ENCODE measurements at regions not wholly inside any gene's neighbourhood (a gene's known extent, or its start where the extent isn't known, plus 50 kb on each side); places are given as distances from the start of the nearest gene placed in this dataset.
"Not testable (repeated sequence)": the region's sequence is repeated elsewhere in the genome, so short reads cannot be mapped to it uniquely, and the experiment has no call there.

DNA sequence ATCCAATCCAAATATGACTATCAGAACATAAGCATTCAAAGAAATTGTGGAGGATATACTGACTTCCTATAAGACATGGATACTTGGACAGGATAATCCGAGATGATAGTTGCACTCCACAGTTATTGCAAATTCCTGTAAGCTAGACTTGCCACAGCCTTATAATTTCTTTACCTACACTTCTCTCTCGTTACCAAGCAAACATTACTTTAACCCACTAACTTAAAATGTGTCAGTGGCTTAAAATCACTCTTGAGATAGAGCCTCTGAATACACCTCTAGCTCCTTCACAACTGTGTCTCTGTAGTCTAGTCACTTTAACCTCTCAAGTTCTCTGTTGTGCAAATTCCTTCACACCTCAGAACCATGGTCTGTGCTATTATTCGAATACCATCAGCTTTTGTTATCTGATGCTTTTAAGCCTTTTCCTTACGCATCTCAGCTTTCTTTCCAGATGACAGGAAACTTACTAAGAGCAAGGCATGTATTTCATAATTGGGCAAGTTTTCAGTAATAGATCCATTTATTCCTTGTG is 474.9 kb upstream of the MIR17HG start:
- no peaks in the 10 kb centered on the region for H3K9me3 ChIP-seq (ENCODE audit: control insufficient read depth, insufficient read depth, low read length)
- peaks cover 9% of the 10 kb centered on the region; the same call in 1 of the 2 replicates for H3K4me1 ChIP-seq (ENCODE audit: insufficient read depth, low read length)
- H3K9ac ChIP-seq (ENCODE audit: low read depth, low read length): no peak overlapping the region
- no peaks in the 10 kb centered on the region for H3K36me3 ChIP-seq (ENCODE audit: insufficient read depth, low read length)

DNA sequence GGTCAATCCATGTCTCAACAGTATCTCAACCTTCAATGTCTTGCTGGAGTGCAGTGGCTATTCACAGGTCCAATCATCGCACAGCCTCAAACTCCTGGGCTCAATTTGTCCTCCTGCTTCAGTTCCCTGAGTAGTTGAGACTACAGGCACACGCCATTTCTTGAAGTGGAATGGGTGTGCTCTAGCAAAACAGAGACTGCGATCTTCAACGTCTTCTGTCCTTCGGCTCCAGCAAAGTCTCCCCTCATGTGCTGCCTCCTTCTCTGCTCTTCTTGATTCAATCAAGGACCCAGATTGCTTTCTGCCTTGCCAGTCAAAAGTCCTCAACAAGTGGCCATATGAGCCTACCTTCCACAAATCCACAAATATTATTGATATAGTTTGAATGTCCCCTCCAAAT is 466.7 kb upstream of the MIR17HG start:
- no peaks in the 10 kb centered on the region for H3K4me1 ChIP-seq (ENCODE audit: insufficient read depth, low read length)
- no peaks in the 10 kb centered on the region for H3K36me3 ChIP-seq (ENCODE audit: insufficient read depth, low read length)
- no peak overlapping the region for H3K9ac ChIP-seq (ENCODE audit: low read depth, low read length)
- H3K9me3 ChIP-seq (ENCODE audit: control insufficient read depth, insufficient read depth, low read length): no peaks in the 10 kb centered on the region

DNA sequence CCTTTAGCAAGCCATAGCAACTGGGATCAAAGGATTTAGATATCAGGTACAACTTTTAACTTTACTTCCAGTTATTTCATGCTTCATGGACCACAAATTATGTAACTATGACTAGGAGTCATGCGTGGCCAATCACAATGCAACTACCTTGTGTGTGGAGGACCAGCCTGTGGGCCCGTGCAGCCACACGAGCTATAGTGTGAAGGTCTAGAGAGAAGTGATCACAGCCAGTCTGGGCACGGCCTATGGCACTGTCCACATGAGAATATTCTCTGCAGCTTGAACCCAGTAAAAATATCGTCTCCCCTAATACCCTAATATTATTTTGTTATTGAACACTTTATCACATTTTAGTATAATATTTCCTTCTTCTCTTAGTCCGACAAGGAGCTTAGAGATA is 464.9 kb upstream of the MIR17HG start:
- Histone ChIP-seq H3K36me3 (ENCODE audit: insufficient read depth, low read length) (no peaks in the 10 kb centered on the region), H3K9ac (ENCODE audit: low read depth, low read length) (no peak overlapping the region), H3K4me1 (ENCODE audit: insufficient read depth, low read length) (no peaks in the 10 kb centered on the region), H3K9me3 (ENCODE audit: control insufficient read depth, insufficient read depth, low read length) (no peaks in the 10 kb centered on the region)

DNA sequence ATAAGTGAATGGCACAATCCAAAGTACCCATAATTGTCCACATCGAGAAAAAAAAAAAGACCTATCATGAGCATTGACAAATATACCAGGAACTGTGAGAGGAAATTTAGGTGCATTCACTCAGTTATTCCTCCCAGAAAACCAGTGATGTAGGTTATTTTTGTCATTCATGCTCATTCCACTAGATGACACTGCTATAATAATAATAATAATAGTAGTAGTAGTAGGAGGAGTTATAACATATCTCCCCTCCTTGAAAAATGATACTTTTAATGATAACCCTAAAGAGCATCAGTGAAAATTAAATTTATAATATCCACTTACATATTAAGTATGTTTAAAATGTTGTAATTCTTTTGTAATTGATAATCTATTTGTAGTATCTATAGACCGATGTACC is 463.9 kb upstream of the MIR17HG start:
- Histone ChIP-seq H3K4me1 (ENCODE audit: insufficient read depth, low read length) (no peaks in the 10 kb centered on the region), H3K9ac (ENCODE audit: low read depth, low read length) (no peak overlapping the region)

DNA sequence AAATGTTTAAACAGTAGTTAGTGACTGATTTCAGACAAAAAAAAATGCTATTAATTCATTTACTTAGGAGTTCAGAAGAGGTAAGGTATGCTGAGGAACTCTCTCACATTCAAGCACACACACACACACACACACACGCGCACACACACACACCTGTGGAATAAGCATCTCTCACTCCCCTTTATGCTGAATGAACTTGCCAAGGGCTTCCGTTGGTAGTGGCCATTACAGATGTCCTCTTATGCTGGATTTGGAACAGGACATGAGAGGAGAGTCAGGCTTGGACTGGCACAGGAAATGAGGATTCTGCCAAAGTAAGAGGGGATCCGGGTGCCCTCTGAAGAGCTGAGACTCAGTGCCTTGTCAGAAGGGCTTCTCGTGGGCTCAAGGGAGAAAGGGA is 463.4 kb upstream of the MIR17HG start:
- H3K9ac ChIP-seq (ENCODE audit: low read depth, low read length): no peak overlapping the region
- H3K36me3 ChIP-seq (ENCODE audit: insufficient read depth, low read length): no peaks in the 10 kb centered on the region
- no peaks in the 10 kb centered on the region for H3K4me1 ChIP-seq (ENCODE audit: insufficient read depth, low read length)
- no peaks in the 10 kb centered on the region for H3K9me3 ChIP-seq (ENCODE audit: control insufficient read depth, insufficient read depth, low read length)

More for the DNA sequence above, 463.9 kb upstream of the MIR17HG start:
- Histone ChIP-seq H3K36me3 (ENCODE audit: insufficient read depth, low read length) (no peaks in the 10 kb centered on the region), H3K9me3 (ENCODE audit: control insufficient read depth, insufficient read depth, low read length) (no peaks in the 10 kb centered on the region)

DNA sequence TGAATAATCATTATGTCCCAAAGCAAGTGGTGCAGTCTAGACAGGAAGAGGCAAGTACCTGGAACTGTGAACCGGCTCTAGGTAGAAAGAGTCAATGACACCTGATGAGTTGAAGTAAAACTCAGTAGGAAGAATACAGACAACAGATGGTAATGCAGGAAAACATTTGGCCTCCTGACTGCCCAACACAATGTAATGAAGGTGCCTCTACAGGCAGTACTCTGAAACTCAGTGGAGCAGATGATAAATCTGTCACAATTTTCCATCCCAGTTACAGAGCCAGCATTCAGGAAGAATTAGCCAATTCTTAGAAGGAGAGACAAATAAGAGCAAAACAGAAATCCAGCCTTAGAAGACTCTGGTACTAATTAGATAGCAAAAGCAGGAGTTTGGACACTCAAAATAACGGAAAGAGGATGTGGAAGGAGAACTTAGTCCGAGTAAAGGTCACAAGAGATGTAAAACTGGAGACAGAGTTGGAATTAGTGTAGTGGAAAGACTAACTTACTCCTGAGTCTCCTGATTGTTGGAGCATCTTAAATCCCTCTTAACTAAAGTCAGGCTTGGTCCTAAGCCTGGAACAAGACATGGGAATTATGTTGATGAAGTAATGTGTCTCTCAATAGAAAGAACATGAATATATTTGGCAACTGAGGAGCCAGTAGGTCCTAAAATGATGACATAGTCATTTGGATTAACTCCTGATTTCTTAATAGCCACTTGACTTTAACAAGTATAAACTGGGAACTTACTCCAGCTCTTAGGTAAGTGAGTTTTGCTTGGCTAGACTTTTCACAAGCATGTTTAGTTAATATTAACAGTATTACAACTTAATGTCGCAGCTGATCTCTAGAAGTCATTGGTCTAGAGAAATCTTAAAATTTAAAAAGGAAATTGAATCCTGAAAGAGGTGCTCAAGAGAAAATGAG is 457.3 kb upstream of the MIR17HG start:
- no peak overlapping the region for H3K9ac ChIP-seq (ENCODE audit: low read depth, low read length)

DNA sequence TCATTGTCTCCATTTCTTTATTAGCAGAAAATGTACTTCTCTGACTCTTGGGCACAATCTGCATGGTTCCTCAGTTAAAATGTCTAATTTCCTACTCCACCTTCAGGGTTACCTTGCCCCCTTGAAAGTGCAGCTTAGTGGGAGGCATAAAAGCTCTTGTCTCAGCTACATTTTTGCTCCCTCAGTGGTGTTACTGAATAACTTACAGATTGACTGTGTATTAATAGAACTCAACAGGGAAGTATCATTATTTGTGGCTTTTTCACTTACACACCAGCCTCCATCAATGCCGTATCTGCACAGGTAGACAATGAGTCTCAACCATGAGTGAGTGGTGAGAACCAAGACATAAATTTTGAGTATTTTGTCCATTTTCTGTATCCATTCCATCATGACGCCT is 456.2 kb upstream of the MIR17HG start:
- H3K9ac ChIP-seq (ENCODE audit: low read depth, low read length): no peak overlapping the region
- no peaks in the 10 kb centered on the region for H3K9me3 ChIP-seq (ENCODE audit: control insufficient read depth, insufficient read depth, low read length)
- H3K4me1 ChIP-seq (ENCODE audit: insufficient read depth, low read length): no peaks in the 10 kb centered on the region
- H3K36me3 ChIP-seq (ENCODE audit: insufficient read depth, low read length): no peaks in the 10 kb centered on the region

More for the DNA sequence above, 457.3 kb upstream of the MIR17HG start:
- Histone ChIP-seq H3K4me1 (ENCODE audit: insufficient read depth, low read length) (no peaks in the 10 kb centered on the region), H3K9me3 (ENCODE audit: control insufficient read depth, insufficient read depth, low read length) (no peaks in the 10 kb centered on the region), H3K36me3 (ENCODE audit: insufficient read depth, low read length) (no peaks in the 10 kb centered on the region)

DNA sequence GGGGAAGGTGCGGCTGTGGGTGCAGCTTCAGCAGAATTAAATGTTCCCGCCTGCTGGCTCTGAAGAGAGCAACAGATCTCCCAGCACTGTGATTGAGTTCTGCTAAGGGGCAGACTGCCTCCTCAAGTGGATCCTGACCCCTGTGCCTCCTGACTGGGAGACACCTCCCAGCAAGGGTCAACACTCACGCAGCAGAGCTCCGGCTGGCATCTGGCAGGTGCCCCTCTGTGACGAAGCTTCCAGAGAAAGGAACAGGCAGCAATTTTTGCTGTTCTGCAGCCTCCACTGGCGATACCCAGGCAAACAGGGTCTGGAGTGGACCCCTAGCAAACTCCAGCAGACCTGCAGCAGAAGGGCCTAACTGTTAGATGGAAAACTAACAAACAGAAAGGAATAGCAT is 454.3 kb upstream of the MIR17HG start:
- not testable (repeated sequence) for H3K36me3 ChIP-seq (ENCODE audit: insufficient read depth, low read length)

DNA sequence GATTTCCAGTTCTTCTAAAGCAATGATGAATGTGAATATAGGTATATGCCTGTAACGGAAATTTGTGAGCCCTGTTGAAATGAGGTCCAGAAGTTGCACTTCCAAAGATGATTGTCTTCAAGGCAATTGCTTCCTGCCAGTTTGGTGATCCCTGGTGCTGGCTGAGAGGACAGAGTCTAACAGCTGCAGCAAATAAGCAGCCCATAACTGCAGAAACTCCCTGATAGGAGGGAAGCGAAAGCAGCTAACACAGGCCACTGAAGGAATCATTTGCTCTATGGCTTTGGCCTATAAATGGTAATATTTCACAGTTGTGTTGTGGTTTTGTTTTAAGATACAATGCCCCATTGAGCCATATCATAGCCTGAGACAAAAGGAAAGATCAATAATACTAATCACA is 451.5 kb upstream of the MIR17HG start:
- Histone ChIP-seq H3K9me3 (ENCODE audit: control insufficient read depth, insufficient read depth, low read length) (no peaks in the 10 kb centered on the region), H3K9ac (ENCODE audit: low read depth, low read length) (no peak overlapping the region), H3K4me1 (ENCODE audit: insufficient read depth, low read length) (no peaks in the 10 kb centered on the region), H3K36me3 (ENCODE audit: insufficient read depth, low read length) (no peaks in the 10 kb centered on the region)

More for the DNA sequence above, 454.3 kb upstream of the MIR17HG start:
- H3K9me3 ChIP-seq (ENCODE audit: control insufficient read depth, insufficient read depth, low read length); H3K9ac ChIP-seq (ENCODE audit: low read depth, low read length); H3K4me1 ChIP-seq (ENCODE audit: insufficient read depth, low read length): not testable (repeated sequence)

DNA sequence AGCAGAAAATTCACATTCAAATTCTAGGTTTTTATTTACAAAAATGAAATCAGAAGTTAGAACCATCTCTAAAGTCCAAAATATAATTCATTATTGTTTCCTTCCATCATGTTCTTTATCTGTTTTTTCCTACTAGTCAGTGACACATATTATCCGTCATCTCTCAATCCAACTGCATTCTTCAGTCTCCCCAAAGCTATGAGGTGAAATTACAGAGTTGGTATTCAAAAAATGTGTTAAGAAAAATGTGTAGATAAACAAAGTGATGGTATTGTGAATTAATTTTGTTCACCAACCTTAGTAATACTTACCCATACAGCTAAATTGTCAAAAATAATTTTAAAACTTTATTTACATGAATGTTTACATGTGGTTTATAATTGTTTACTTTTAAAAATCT is 448.7 kb upstream of the MIR17HG start:
- Histone ChIP-seq H3K36me3 (ENCODE audit: insufficient read depth, low read length) (no peaks in the 10 kb centered on the region), H3K4me1 (ENCODE audit: insufficient read depth, low read length) (no peaks in the 10 kb centered on the region), H3K9ac (ENCODE audit: low read depth, low read length) (no peak overlapping the region), H3K9me3 (ENCODE audit: control insufficient read depth, insufficient read depth, low read length) (no peaks in the 10 kb centered on the region)

DNA sequence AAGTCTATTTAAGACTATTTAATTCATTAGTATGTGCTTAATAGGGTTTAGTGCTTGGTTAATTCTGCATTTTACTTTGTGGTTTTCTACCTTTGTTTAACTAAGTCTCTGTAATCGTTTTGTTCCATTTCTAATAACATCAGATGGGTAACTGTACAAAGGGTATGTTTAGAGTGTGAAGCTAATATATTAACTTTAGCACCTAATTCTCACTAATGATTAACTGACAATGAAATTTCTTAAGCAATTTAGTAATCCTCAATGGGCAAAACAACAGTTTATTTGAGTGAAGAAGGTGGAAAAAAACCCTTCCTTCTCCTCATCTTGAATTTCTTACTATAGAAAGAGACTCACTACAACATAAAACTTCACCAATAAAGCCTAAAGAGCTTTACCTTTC is 448.1 kb upstream of the MIR17HG start:
- Histone ChIP-seq H3K9me3 (ENCODE audit: control insufficient read depth, insufficient read depth, low read length) (no peaks in the 10 kb centered on the region), H3K4me1 (ENCODE audit: insufficient read depth, low read length) (no peaks in the 10 kb centered on the region), H3K9ac (ENCODE audit: low read depth, low read length) (no peak overlapping the region), H3K36me3 (ENCODE audit: insufficient read depth, low read length) (no peaks in the 10 kb centered on the region)

DNA sequence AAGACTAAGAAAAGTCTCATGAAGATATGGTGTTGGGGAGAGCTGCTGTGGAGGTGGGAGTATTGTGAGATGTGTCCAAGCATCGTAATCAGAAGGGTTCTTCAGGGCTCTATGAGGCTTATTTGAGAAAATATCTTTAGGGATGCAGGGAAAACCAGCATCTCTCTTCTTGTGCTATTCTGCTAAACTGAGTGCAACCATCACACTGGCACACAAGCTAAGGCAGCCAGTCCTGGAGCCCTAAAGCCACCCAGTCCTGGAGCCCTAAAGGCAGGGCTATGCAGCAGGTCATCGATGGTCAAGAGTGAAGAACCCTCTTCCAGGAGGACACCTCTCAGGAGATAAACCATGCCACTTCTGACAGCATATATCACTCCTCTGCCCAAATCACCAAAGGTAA is 445.2 kb upstream of the MIR17HG start:
- Histone ChIP-seq H3K9ac (ENCODE audit: low read depth, low read length) (no peak overlapping the region), H3K4me1 (ENCODE audit: insufficient read depth, low read length) (no peaks in the 10 kb centered on the region), H3K9me3 (ENCODE audit: control insufficient read depth, insufficient read depth, low read length) (no peaks in the 10 kb centered on the region)

DNA sequence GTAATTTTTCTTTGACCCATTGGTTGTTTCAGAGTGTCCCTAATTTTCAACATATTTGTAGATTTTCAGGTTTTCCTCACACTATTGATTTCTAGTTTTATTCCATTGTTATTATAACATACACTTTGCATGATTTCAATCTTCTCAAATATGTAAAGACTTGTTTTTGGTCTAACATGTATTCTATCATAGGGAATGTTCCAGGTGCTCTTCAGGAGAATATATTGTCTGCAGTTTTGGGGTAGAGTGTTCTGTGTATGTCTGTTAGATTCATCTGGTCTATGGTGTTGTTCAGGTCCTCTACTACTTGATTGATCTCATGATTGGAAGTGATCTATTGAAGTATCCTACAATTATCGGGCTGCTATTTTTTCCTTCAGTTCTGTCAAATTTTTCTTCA is 440.9 kb upstream of the MIR17HG start:
- H3K36me3 ChIP-seq (ENCODE audit: insufficient read depth, low read length): no peaks in the 10 kb centered on the region
- H3K4me1 ChIP-seq (ENCODE audit: insufficient read depth, low read length): no peaks in the 10 kb centered on the region
- H3K9me3 ChIP-seq (ENCODE audit: control insufficient read depth, insufficient read depth, low read length): no peaks in the 10 kb centered on the region
- H3K9ac ChIP-seq (ENCODE audit: low read depth, low read length): no peak overlapping the region

More for the DNA sequence above, 445.2 kb upstream of the MIR17HG start:
- no peaks in the 10 kb centered on the region for H3K36me3 ChIP-seq (ENCODE audit: insufficient read depth, low read length)

DNA sequence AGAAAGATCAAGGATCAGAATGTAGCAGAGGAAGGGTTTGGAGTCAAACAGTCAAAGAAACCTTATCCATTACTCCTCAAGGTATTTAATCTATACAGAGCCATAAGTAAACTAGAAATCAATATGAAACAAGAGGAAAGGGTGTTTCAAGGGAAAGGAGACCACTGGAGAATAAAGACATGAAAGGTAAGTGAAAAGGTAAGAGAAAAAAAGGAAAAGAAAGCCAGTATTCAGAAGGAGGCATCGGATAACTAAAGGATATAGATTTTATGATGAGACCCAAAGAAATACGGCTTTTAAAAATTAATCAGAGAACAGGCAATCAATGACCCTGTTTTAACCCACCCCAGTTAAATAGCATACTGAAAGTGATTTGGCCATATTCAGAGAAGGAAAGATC is 438.7 kb upstream of the MIR17HG start:
- Histone ChIP-seq H3K36me3 (ENCODE audit: insufficient read depth, low read length) (no peaks in the 10 kb centered on the region), H3K9me3 (ENCODE audit: control insufficient read depth, insufficient read depth, low read length) (no peaks in the 10 kb centered on the region), H3K4me1 (ENCODE audit: insufficient read depth, low read length) (no peaks in the 10 kb centered on the region), H3K9ac (ENCODE audit: low read depth, low read length) (no peak overlapping the region)

DNA sequence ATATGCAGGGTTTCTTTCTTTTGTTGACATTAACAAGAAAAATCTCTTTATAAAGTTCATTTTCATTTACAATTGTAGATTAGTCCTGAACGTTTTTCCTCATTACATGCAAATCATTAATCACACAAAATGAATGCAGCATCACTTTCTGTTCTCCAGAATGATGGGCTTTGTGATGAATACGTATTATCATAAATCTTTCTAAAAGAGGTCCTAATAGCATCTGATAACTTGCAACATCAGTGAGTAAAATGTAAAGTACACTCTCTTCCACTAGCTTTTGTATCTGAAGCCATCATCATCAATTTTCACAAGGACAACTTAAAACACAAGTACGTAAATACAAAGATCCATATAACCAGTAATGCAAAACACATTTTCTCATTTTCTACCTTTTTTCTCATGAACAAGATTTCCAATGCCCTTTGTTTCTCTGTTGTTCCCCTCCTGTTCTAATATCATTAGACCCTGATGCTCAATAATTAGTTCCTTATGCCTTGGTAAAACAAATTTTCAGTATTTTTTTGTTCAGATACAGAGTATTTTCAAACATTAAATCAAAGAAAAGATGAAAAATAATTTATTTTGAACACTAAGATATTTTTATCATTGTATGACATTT is 437.4 kb upstream of the MIR17HG start:
- Histone ChIP-seq H3K4me1 (ENCODE audit: insufficient read depth, low read length) (no peaks in the 10 kb centered on the region), H3K9me3 (ENCODE audit: control insufficient read depth, insufficient read depth, low read length) (no peaks in the 10 kb centered on the region), H3K36me3 (ENCODE audit: insufficient read depth, low read length) (no peaks in the 10 kb centered on the region), H3K9ac (ENCODE audit: low read depth, low read length) (no peak overlapping the region)

Measured in ES-I3 (cell line).